H1 (cell line): ENCODE measurements at regions not wholly inside any gene's neighbourhood (a gene's known extent, or its start where the extent isn't known, plus 50 kb on each side); places are given as distances from the start of the nearest gene placed in this dataset.

Experiments
- CTCF ChIA-PET: fragments of 300-600 bp; sonication (Branson Sonifier 250); formaldehyde crosslinking; loops from one replicate; lab custom pipeline; 2021; ENCODE audit not compliant: partially characterized antibody; lab: Charles Lee
- POLR2A ChIA-PET: fragments of 300-600 bp; sonication (Branson Sonifier 250); formaldehyde crosslinking; loops from one replicate; lab custom pipeline; 2021; ENCODE audit warnings: inconsistent platforms; ENCODE audit not compliant: partially characterized antibody; lab: Charles Lee
- DNase-seq, 2 experiments: peaks; one replicate each; pipeline versions ENCODE4 v3.0.0 to v3.0.0-alpha.2; 2010 to 2022; ENCODE audit warnings: low spot score in 2 of 2, low read depth in 1 of 2, mixed read lengths in 1 of 2
- FAIRE-seq: peaks from 2 replicates; lab custom pipeline; 2011; peaks lifted over from hg19 to GRCh38; lab: Jason Lieb, UNC
- H2AFZ ChIP-seq: 2 replicates; pipeline ENCODE4 v1.8.1; 2012; ENCODE audit warnings: low read length, inconsistent platforms
- H2AK5ac ChIP-seq: 2 replicates; pipeline ENCODE4 v1.6.1; 2013; ENCODE audit warnings: low read depth, low read length
- H2BK120ac ChIP-seq: replicated peaks from 2 replicates; pipeline ENCODE3; 2013; ENCODE audit warnings: low read depth, low read length, inconsistent platforms
- H2BK12ac ChIP-seq: 2 replicates; pipeline ENCODE4 v1.6.1; 2013; ENCODE audit warnings: low read depth, low read length
- H2BK15ac ChIP-seq: 2 replicates; pipeline ENCODE4 v1.6.1; 2013; ENCODE audit warnings: low read length
- H2BK20ac ChIP-seq: 2 replicates; pipeline ENCODE4 v1.6.1; 2013; ENCODE audit warnings: low read length
- H2BK5ac ChIP-seq: 2 replicates; pipeline ENCODE4 v1.6.1; 2013; ENCODE audit warnings: low read depth, low read length
- H3K14ac ChIP-seq: 2 replicates; pipeline ENCODE4 v1.6.1; 2013; ENCODE audit warnings: inconsistent platforms; ENCODE audit not compliant: insufficient read length
- H3K18ac ChIP-seq: 2 replicates; pipeline ENCODE4 v1.6.1; 2013; ENCODE audit warnings: low read length; ENCODE audit errors: extremely low read depth
- H3K23ac ChIP-seq: 2 replicates; pipeline ENCODE4 v1.6.1; 2013; ENCODE audit warnings: inconsistent platforms; ENCODE audit not compliant: insufficient read length
- H3K23me2 ChIP-seq: 2 replicates; pipeline ENCODE4 v1.6.1; 2013; ENCODE audit warnings: low read depth, low read length
- H3K27ac ChIP-seq: 2 replicates; pipeline ENCODE4 v1.6.1; 2011; ENCODE audit warnings: low read depth, low read length, inconsistent platforms
- H3K27me3 ChIP-seq, 4 experiments: replicated peaks in 1 of 4; 1 replicate in 1 of 4; 2 replicates in 3 of 4; pipeline versions ENCODE4 v1.6.1 to v1.8.1; 2011 to 2013; ENCODE audit warnings: low read length in 3 of 4, mild to moderate bottlenecking in 3 of 4, inconsistent platforms in 2 of 4, mixed read lengths in 2 of 4, moderate library complexity in 1 of 4; ENCODE audit not compliant: control insufficient read depth in 3 of 4, insufficient read depth in 3 of 4; ENCODE audit errors: extremely low read depth in 1 of 4
- H3K36me3 ChIP-seq, 4 experiments: 2 replicates each; pipeline versions ENCODE4 v1.6.1 to v1.8.1; 2011 to 2013; ENCODE audit warnings: mild to moderate bottlenecking in 4 of 4, low read length in 3 of 4, moderate library complexity in 2 of 4, control low read depth in 1 of 4, inconsistent platforms in 1 of 4; ENCODE audit not compliant: insufficient read depth in 4 of 4, control insufficient read depth in 2 of 4
- H3K4ac ChIP-seq: replicated peaks from 2 replicates; pipeline ENCODE3; 2013; ENCODE audit warnings: low read length, low read depth, mixed read lengths, inconsistent platforms; ENCODE audit not compliant: insufficient read length
- H3K4me1 ChIP-seq, 4 experiments: replicated peaks in 1 of 4; 1 replicate in 1 of 4; 2 replicates in 3 of 4; pipeline versions ENCODE4 v1.6.1 to v1.8.1; 2011 to 2013; ENCODE audit warnings: low read length in 3 of 4, inconsistent platforms in 2 of 4, mixed read lengths in 1 of 4; ENCODE audit not compliant: insufficient read depth in 4 of 4, control insufficient read depth in 3 of 4
- H3K4me2 ChIP-seq, 2 experiments: 2 replicates each; pipeline versions ENCODE4 v1.6.1 to v1.8.1; 2011 to 2013; ENCODE audit warnings: low read depth in 2 of 2, low read length in 2 of 2, control low read depth in 1 of 2, inconsistent platforms in 1 of 2, mild to moderate bottlenecking in 1 of 2; ENCODE audit not compliant: insufficient read depth in 1 of 2
- H3K4me3 ChIP-seq, 4 experiments: fragments of 200-600, 300-600 bp in 1 of 4; sonication (generic), shearing (Covaris generic), sonication (Bioruptor Twin) in 1 of 4; 2 replicates each; pipeline versions ENCODE4 v1.5.1 to v1.8.1; 2011 to 2016; ENCODE audit warnings: low read length in 4 of 4, low read depth in 3 of 4, control low read depth in 2 of 4, inconsistent platforms in 2 of 4, mild to moderate bottlenecking in 2 of 4, mixed read lengths in 1 of 4, moderate library complexity in 1 of 4; ENCODE audit not compliant: insufficient read depth in 2 of 4; ENCODE audit errors: extremely low read depth in 1 of 4
- H3K56ac ChIP-seq: replicated peaks from 2 replicates; pipeline ENCODE3; 2013; ENCODE audit warnings: low read depth, mild to moderate bottlenecking, mixed read lengths, low read length, inconsistent platforms; ENCODE audit not compliant: insufficient read length
- H3K79me1 ChIP-seq: 2 replicates; pipeline ENCODE4 v1.6.1; 2013; ENCODE audit warnings: low read depth, low read length, control low read depth
- H3K79me2 ChIP-seq, 2 experiments: 2 replicates each; pipeline versions ENCODE4 v1.6.1 to v1.8.1; 2012 to 2013; ENCODE audit warnings: low read length in 2 of 2, mild to moderate bottlenecking in 2 of 2, inconsistent platforms in 1 of 2; ENCODE audit not compliant: insufficient read depth in 2 of 2, control insufficient read depth in 1 of 2
- H3K9ac ChIP-seq, 4 experiments: replicated peaks in 1 of 4; 1 replicate in 1 of 4; 2 replicates in 3 of 4; pipeline versions ENCODE4 v1.6.1 to v1.8.1; 2011 to 2013; ENCODE audit warnings: low read depth in 3 of 4, low read length in 3 of 4, control low read depth in 2 of 4, mild to moderate bottlenecking in 2 of 4, moderate library complexity in 2 of 4, inconsistent platforms in 1 of 4; ENCODE audit errors: extremely low read depth in 1 of 4
- H3K9me3 ChIP-seq, 2 experiments: 2 replicates each; pipeline versions ENCODE4 v1.6.1 to v1.8.1; 2012 to 2013; ENCODE audit warnings: mild to moderate bottlenecking in 2 of 2, moderate library complexity in 2 of 2, control low read depth in 1 of 2, inconsistent platforms in 1 of 2, low read depth in 1 of 2, low read length in 1 of 2, mixed read lengths in 1 of 2; ENCODE audit not compliant: insufficient read depth in 2 of 2
- H4K20me1 ChIP-seq, 2 experiments: replicated peaks in 1 of 2; 2 replicates each; pipeline versions ENCODE3 to v1.8.1; 2011 to 2013; ENCODE audit warnings: inconsistent platforms in 2 of 2, low read length in 2 of 2, mild to moderate bottlenecking in 1 of 2; ENCODE audit not compliant: insufficient read depth in 2 of 2, control insufficient read depth in 1 of 2
- H4K5ac ChIP-seq: 2 replicates; pipeline ENCODE4 v1.6.1; 2013; ENCODE audit warnings: low read length, low read depth, mixed read lengths, inconsistent platforms; ENCODE audit not compliant: insufficient read length
- H4K8ac ChIP-seq: 2 replicates; pipeline ENCODE4 v1.8.0; 2013; ENCODE audit warnings: mild to moderate bottlenecking, moderate library complexity, low read length, inconsistent platforms; ENCODE audit not compliant: insufficient read depth; ENCODE audit errors: extremely low read depth
- H4K91ac ChIP-seq: replicated peaks from 2 replicates; pipeline ENCODE3; 2013; ENCODE audit warnings: low read length, mixed read lengths, inconsistent platforms; ENCODE audit not compliant: insufficient read length
- CBX5 ChIP-seq: fragments of 300-800, 300-1000 bp; sonication (generic); IDR thresholded peaks from 2 replicates; pipeline ENCODE4 v1.7.1; 2016; ENCODE audit warnings: antibody characterized with exemption, low read length, low read depth
- GABPA ChIP-seq: IDR thresholded peaks from 2 replicates; pipeline ENCODE4 v1.6.1; 2011; ENCODE audit warnings: mild to moderate bottlenecking, low read length, moderate library complexity, borderline replicate concordance; ENCODE audit not compliant: insufficient read depth
- KDM4A ChIP-seq: IDR thresholded peaks from one replicate; pipeline ENCODE4 v1.7.1; 2012; ENCODE audit warnings: low read depth, mild to moderate bottlenecking, moderate library complexity, low read length, inconsistent platforms; ENCODE audit not compliant: severe bottlenecking
- RNF2 ChIP-seq: fragments of 200-900, 300-1000 bp; sonication (generic); IDR thresholded peaks from 2 replicates; pipeline ENCODE4 v1.7.1; 2016; ENCODE audit warnings: borderline replicate concordance, low read depth, mild to moderate bottlenecking, antibody characterized with exemption, low read length; ENCODE audit not compliant: poor library complexity, severe bottlenecking; ENCODE audit errors: missing control alignments
- SAP30 ChIP-seq: fragments of 300-600 bp; sonication (generic); IDR thresholded peaks from 2 replicates; pipeline ENCODE4 v1.7.1; 2012; ENCODE audit warnings: low read length, moderate library complexity, mild to moderate bottlenecking, inconsistent platforms; ENCODE audit not compliant: insufficient read depth, insufficient replicate concordance
- SIN3A ChIP-seq, 2 experiments: IDR thresholded peaks in 1 of 2; conservative IDR thresholded peaks in 1 of 2; 2 replicates each; pipeline ENCODE4 v1.6.1; 2011 to 2012; ENCODE audit warnings: low read length in 2 of 2, improper control_type of control experiment in 1 of 2, low read depth in 1 of 2, mild to moderate bottlenecking in 1 of 2
- SIRT6 ChIP-seq: IDR thresholded peaks from one replicate; pipeline ENCODE4 v1.7.1; 2012; ENCODE audit warnings: low read length, inconsistent platforms
- SP2 ChIP-seq: IDR thresholded peaks from 2 replicates; pipeline ENCODE4 v1.6.1; 2012; ENCODE audit warnings: mild to moderate bottlenecking, low read length, inconsistent platforms
- ZNF274 ChIP-seq: IDR thresholded peaks from 2 replicates; pipeline ENCODE4 v1.7.0; 2012; ENCODE audit warnings: low read length, borderline replicate concordance; ENCODE audit errors: extremely low read depth
- WGBS, 2 experiments: shearing (Covaris generic) in 1 of 2; methylation state at CpG; one replicate each; pipeline versions ENCODE4 v1.1.6 to v1.1.7; 2013 to 2015; ENCODE audit warnings: low lambda C conversion rate in 2 of 2, mixed read lengths in 2 of 2, inconsistent platforms in 1 of 2, low coverage in 1 of 2, missing lambda C conversion rate in 1 of 2; ENCODE audit not compliant: insufficient replicate concordance in 2 of 2, insufficient coverage in 1 of 2, insufficient read length in 1 of 2; ENCODE audit errors: extremely low coverage in 1 of 2, missing lambda C conversion rate in 1 of 2; 5-methylcytosine and 5-hydroxymethylcytosine counted together
- TF ChIP-seq, protein P1 (sequence below): IDR thresholded peaks from 2 replicates; pipeline ENCODE4 v1.6.1; 2012; ENCODE audit warnings: inconsistent platforms

DNA sequence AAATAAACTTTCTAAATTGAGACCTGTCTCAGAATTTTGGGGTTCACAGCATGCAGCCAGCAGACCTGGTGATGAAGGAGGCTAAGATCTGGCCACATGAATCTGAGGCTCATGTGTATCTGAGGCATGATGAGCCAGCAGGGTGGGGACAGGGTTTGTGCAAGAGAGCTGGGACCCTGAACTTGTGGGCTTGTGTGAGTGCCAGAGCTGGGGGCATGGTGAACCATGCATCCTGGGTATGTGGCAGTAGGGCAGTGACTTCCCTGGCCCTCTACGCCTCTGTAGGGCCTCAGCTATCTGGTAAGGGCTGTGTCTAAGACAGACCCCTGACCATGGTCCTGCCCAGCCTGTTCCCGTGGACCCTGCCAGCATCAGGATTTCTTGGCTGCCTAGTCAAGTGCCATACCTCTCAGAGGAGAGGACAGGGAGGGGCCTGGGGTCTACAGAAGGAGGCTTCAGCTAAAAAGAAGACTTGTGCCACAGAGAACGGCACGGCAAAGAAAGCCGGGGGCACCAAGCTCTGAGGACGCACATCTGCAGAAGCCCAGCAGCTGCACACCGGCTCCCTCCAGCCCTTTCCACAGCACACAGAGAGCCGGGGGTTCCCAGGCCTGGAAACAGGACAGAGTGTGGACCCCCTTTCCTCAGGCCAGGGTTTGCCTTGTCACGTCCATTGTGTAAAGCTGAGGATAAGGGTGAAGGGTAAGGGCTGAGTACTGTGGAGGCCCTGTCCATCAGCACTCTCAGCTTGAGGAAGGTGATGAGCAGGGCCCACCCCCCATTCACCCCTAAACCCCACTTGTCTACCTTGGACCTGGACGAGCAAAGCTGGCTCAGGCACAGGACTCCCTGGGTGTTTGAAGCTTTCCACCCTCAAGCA is 130.1 kb downstream of the MRPL36 start:
- Histone ChIP-seq H3K9me3 (no peaks in the 10 kb centered on the region), H2BK12ac (no peak overlapping the region), H3K4me1 (peaks cover 0 to 20% (median 8%) of the 10 kb centered on the region in 4 experiments; a peak in 5 of 7 replicates), H3K23ac (no peak overlapping the region), H4K8ac (peak overlapping the region; percentile 57; the same call in 1 of the 2 replicates), H2BK5ac (no peak overlapping the region), H2AK5ac (peak overlapping the region; percentile 6; the same call in 1 of the 2 replicates), H3K27ac (no peak overlapping the region), H2BK20ac (no peak overlapping the region), H4K5ac (no peak overlapping the region), H3K18ac (no peak overlapping the region), H3K4ac (no peak overlapping the region), H4K91ac (no peak overlapping the region), H3K23me2 (peaks cover 7% of the 10 kb centered on the region; the same call in 1 of the 2 replicates), H3K36me3 (no peaks in the 10 kb centered on the region), H2AFZ (no peak overlapping the region), H3K14ac (no peak overlapping the region), H3K56ac (no peak overlapping the region), H3K4me3 (no peak overlapping the region), H3K9ac (no peak overlapping the region), H3K79me1 (no peaks in the 10 kb centered on the region), H3K4me2 (no peak overlapping the region), H2BK15ac (no peak overlapping the region), H2BK120ac (no peak overlapping the region), H3K27me3 (peaks cover 2 to 36% (median 23%) of the 10 kb centered on the region in 4 experiments), H3K79me2 (no peaks in the 10 kb centered on the region), H4K20me1 (peaks cover 0 to 3% of the 10 kb centered on the region in 2 experiments)
- DNase-seq (no peak), FAIRE-seq (no peak)
- ChIA-PET CTCF (interaction anchor here (0.6 to 2.9 kb wide), 24 partner anchors 9 to 410 kb away, joined by 3 to 18 read pairs (median 3); no protein-coding TSS in a partner anchor), POLR2A (interaction anchor here (0.7 to 1.5 kb wide), 3 partner anchors 14 to 55 kb away, joined by 3 to 4 read pairs (median 4); no protein-coding TSS in a partner anchor)
- 79% methylated on average over 10 of the region's 10 CpGs; no CpG with 5 or more reads in 1 of the 2 experiments for WGBS, 2 experiments
- TF ChIP-seq SAP30 (no peak), ZNF274 (no peak), SIN3A (conservative IDR thresholded peaks at IDR 0.05 in 1 of 2, IDR thresholded peaks at IDR 0.05 in 1 of 2; ENCODE audit: low read depth in 1 of 2, low read length in 2 of 2) (no peak), CBX5 (no peak), KDM4A (no peak), RNF2 (no peak), GABPA (no peak), SP2 (no peak), SIRT6 (no peak)
- TF ChIP-seq, protein P1, sequence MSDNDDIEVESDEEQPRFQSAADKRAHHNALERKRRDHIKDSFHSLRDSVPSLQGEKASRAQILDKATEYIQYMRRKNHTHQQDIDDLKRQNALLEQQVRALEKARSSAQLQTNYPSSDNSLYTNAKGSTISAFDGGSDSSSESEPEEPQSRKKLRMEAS, result no peak
